DMS114 treated with DMSO at 0.1 percent for 48 hours (cell line): ENCODE measurements at regions not wholly inside any gene's neighbourhood (a gene's known extent, or its start where the extent isn't known, plus 50 kb on each side); places are given as distances from the start of the nearest gene placed in this dataset.
A peak's percentile ranks its signal among the peaks of the same experiment; 100 is the strongest.
"Not testable (repeated sequence)": the region's sequence is repeated elsewhere in the genome, so short reads cannot be mapped to it uniquely, and the experiment has no call there.

Source experiments
- DNase-seq: peaks from one replicate; lab custom pipeline; 2025; ENCODE audit not compliant: unreplicated experiment; lab: John Stamatoyannopoulos, UW

GRCh38 chr21:18705971-18706370 is 302.4 kb upstream of the TMPRSS15 start:
- no peak for DNase-seq

GRCh38 chr21:18711662-18712061 is 308.1 kb upstream of the TMPRSS15 start:
- no peak for DNase-seq

GRCh38 chr21:18715606-18716005 is 312.0 kb upstream of the TMPRSS15 start:
- DNase-seq = no peak

- DNase-seq = no peak
Observed at GRCh38 chr21:18716578-18717138, 313.1 kb upstream of the TMPRSS15 start.

- no peak for DNase-seq
Observed at GRCh38 chr21:18722193-18722592, 318.6 kb upstream of the TMPRSS15 start.

GRCh38 chr21:18723171-18723570 is 319.6 kb upstream of the TMPRSS15 start:
- no peak for DNase-seq

- no peak for DNase-seq
Observed at GRCh38 chr21:18725653-18726052, 322.1 kb upstream of the TMPRSS15 start.

GRCh38 chr21:18741954-18742353 is 338.4 kb upstream of the TMPRSS15 start:
- DNase-seq = no peak

- no peak for DNase-seq
Observed at GRCh38 chr21:18743531-18743930, 339.9 kb upstream of the TMPRSS15 start.

GRCh38 chr21:18744840-18745239 is 341.3 kb upstream of the TMPRSS15 start:
- DNase-seq = no peak

GRCh38 chr21:18752894-18753293 is 349.3 kb upstream of the TMPRSS15 start:
- not testable (repeated sequence) for DNase-seq

GRCh38 chr21:18756272-18756671 is 352.7 kb upstream of the TMPRSS15 start:
- DNase-seq = not testable (repeated sequence)

- no peak for DNase-seq
Observed at GRCh38 chr21:18759267-18759666, 355.7 kb upstream of the TMPRSS15 start.

- DNase-seq = peak; percentile 43
Observed at GRCh38 chr21:18759751-18760161, 356.2 kb upstream of the TMPRSS15 start.

GRCh38 chr21:18760247-18760646 is 356.7 kb upstream of the TMPRSS15 start:
- peak; percentile 11 for DNase-seq

GRCh38 chr21:18764720-18765119 is 361.1 kb upstream of the TMPRSS15 start:
- DNase-seq = no peak

GRCh38 chr21:18769599-18769998 is 366.0 kb upstream of the TMPRSS15 start:
- no peak for DNase-seq

- DNase-seq = no peak
Observed at GRCh38 chr21:18771845-18772380, 368.3 kb upstream of the TMPRSS15 start.

GRCh38 chr21:18772404-18772803 is 368.8 kb upstream of the TMPRSS15 start:
- no peak for DNase-seq

GRCh38 chr21:18772897-18773296 is 369.3 kb upstream of the TMPRSS15 start:
- DNase-seq = no peak

GRCh38 chr21:18776936-18777335 is 373.4 kb upstream of the TMPRSS15 start:
- DNase-seq = no peak

GRCh38 chr21:18782721-18783120 is 379.1 kb upstream of the TMPRSS15 start:
- DNase-seq = no peak

GRCh38 chr21:18801468-18801867 is 397.9 kb upstream of the TMPRSS15 start:
- DNase-seq = no peak
